Ramos (cell line): ENCODE measurements at regions not wholly inside any gene's neighbourhood (a gene's known extent, or its start where the extent isn't known, plus 50 kb on each side); places are given as distances from the start of the nearest gene placed in this dataset.
"Not testable (repeated sequence)": the region's sequence is repeated elsewhere in the genome, so short reads cannot be mapped to it uniquely, and the experiment has no call there.

ENCODE experiments used
- in situ Hi-C: fragments of 300-500 bp; cut with MboI; formaldehyde crosslinking; loops from one replicate; pipeline ENCODE4 v1.14.3; 2022; ENCODE audit warnings: low sequenced_read_pairs; ENCODE audit not compliant: unreplicated experiment

GRCh38 chr1:101365878-101366277 is 129.1 kb downstream of the S1PR1 start:
- in situ Hi-C loops: no loop called here

- in situ Hi-C loops: no loop called here
Measured at GRCh38 chr1:101366513-101367215, 129.8 kb downstream of the S1PR1 start.

- in situ Hi-C loops: no loop called here
Measured at GRCh38 chr1:101367630-101368029, 130.8 kb downstream of the S1PR1 start.

GRCh38 chr1:101370488-101370887 is 133.7 kb downstream of the S1PR1 start:
- in situ Hi-C loops: no loop called here

- in situ Hi-C loops: no loop called here
Measured at GRCh38 chr1:101371259-101371658, 134.4 kb downstream of the S1PR1 start.

- in situ Hi-C loops: no loop called here
Measured at GRCh38 chr1:101373570-101373969, 136.8 kb downstream of the S1PR1 start.

GRCh38 chr1:101375448-101375847 is 138.6 kb downstream of the S1PR1 start:
- in situ Hi-C loops: not testable (repeated sequence)

- in situ Hi-C loops: no loop called here
Measured at GRCh38 chr1:101376121-101377083, 139.6 kb downstream of the S1PR1 start.

- in situ Hi-C loops: no loop called here
Measured at GRCh38 chr1:101377084-101377835, 140.4 kb downstream of the S1PR1 start.

GRCh38 chr1:101379037-101379436 is 142.2 kb downstream of the S1PR1 start:
- in situ Hi-C loops: no loop called here

GRCh38 chr1:101379950-101380349 is 143.1 kb downstream of the S1PR1 start:
- in situ Hi-C loops: no loop called here

- in situ Hi-C loops: no loop called here
Measured at GRCh38 chr1:101382135-101382534, 145.3 kb downstream of the S1PR1 start.

- in situ Hi-C loops: no loop called here
Measured at GRCh38 chr1:101388904-101389546, 152.2 kb downstream of the S1PR1 start.

GRCh38 chr1:101389547-101389929 is 152.7 kb downstream of the S1PR1 start:
- in situ Hi-C loops: no loop called here

- in situ Hi-C loops: no loop called here
Measured at GRCh38 chr1:101392552-101392951, 155.7 kb downstream of the S1PR1 start.

- in situ Hi-C loops: no loop called here
Measured at GRCh38 chr1:101394041-101394440, 157.2 kb downstream of the S1PR1 start.

GRCh38 chr1:101399222-101399621 is 162.4 kb downstream of the S1PR1 start:
- in situ Hi-C loops: no loop called here

- in situ Hi-C loops: no loop called here
Measured at GRCh38 chr1:101406271-101406670, 169.5 kb downstream of the S1PR1 start.

GRCh38 chr1:101406681-101407080 is 169.9 kb downstream of the S1PR1 start:
- in situ Hi-C loops: no loop called here

- in situ Hi-C loops: no loop called here
Measured at GRCh38 chr1:101407505-101408211, 170.8 kb downstream of the S1PR1 start.
